ENCODE measurements at regions not wholly inside any gene's neighbourhood (a gene's known extent, or its start where the extent isn't known, plus 50 kb on each side); places are given as distances from the start of the nearest gene placed in this dataset.
"Not testable (repeated sequence)": the region's sequence is repeated elsewhere in the genome, so short reads cannot be mapped to it uniquely, and the experiment has no call there.

DNA sequence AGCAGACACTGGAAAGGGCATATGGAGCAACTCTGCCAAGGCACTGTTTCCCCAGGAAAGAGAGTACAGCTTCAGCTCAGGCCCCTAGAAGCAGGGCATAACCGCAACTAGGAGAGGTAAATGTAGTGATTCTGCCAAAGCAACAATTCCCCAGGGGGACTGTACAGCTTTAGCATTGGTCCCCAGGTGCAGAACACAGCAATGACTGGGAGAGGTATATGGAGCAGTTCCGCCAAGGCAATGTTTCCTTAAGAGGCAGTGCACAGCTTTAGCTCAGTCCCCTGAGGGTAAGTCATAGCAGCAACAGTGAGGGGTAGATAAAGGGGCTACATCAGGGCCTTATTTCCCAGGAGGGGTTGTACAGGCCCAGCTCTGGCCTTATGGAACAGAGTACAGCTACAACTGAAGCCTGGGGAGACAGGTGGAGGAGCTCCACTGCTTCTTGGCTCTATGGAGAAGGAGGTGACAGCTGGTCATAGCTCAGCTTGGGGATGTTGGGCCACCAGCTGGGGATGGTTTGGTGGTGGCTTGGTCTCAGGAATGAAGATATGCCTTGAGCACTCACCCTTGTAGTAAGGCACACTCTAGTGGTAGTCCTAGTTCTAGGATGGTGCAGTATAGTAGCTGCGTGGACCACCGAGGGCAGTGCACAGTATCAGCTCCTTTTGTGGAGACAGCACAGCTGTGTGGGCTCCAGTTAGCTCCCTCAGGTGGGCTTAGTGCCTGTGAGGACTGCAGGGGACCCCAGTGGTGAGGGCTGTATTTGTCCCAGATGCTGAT lies 582.7 kb downstream of the PTPRC start:
- Histone ChIP-seq H3K27ac (ENCODE audit: low read length) (no peak overlapping the region), H3K9me3 (ENCODE audit: control insufficient read depth, low read depth, low read length) (no peaks in the 10 kb centered on the region), H3K4me3 (ENCODE audit: low read length) (no peak overlapping the region), H3K27me3 (ENCODE audit: control insufficient read depth, insufficient read depth, low read length) (no peaks in the 10 kb centered on the region), H3K4me1 (ENCODE audit: control insufficient read depth, insufficient read depth, low read length) (no peaks in the 10 kb centered on the region), H3K36me3 (ENCODE audit: control insufficient read depth, insufficient read depth, low read length) (no peaks in the 10 kb centered on the region)
- DNase-seq = no peak
- no CpG with 5 or more reads among the region's 4 CpGs for WGBS (ENCODE audit: insufficient coverage, low lambda C conversion rate)

GRCh38 chr1:199223936-199224335 lies 585.1 kb downstream of the PTPRC start:
- no CpG with 5 or more reads among the region's 3 CpGs for WGBS (ENCODE audit: insufficient coverage, low lambda C conversion rate)
- no peaks in the 10 kb centered on the region for H3K4me1 ChIP-seq (ENCODE audit: control insufficient read depth, insufficient read depth, low read length)

GRCh38 chr1:199226163-199226562 lies 587.3 kb downstream of the PTPRC start:
- no peaks in the 10 kb centered on the region for H3K4me1 ChIP-seq (ENCODE audit: control insufficient read depth, insufficient read depth, low read length)

More at GRCh38 chr1:199223936-199224335, 585.1 kb downstream of the PTPRC start:
- H3K4me3 ChIP-seq (ENCODE audit: low read length) = no peak overlapping the region
- no peaks in the 10 kb centered on the region for H3K36me3 ChIP-seq (ENCODE audit: control insufficient read depth, insufficient read depth, low read length)
- no peak overlapping the region for H3K27ac ChIP-seq (ENCODE audit: low read length)
- no peaks in the 10 kb centered on the region for H3K9me3 ChIP-seq (ENCODE audit: control insufficient read depth, low read depth, low read length)
- DNase-seq = no peak
- H3K27me3 ChIP-seq (ENCODE audit: control insufficient read depth, insufficient read depth, low read length) = no peaks in the 10 kb centered on the region

DNA sequence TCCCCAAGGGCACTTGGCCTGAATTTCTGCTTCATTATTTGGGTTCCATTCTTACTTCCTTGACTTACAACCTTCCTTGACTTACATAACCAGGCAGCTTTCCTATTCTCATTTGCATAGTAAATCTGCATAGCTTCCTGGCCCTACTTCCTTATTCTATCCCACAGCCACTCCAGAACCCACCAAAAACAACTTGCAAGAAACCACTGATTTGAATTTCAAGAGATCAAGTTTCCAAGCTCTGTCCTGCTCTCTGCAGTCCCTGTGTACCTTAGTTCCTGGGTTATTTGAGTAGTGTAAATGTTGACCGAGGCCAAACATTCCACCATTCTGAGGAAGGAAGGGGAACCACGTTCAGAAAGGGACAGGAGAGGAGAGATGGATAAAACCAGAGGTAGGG lies 603.3 kb downstream of the PTPRC start:
- no peak overlapping the region for H3K4me3 ChIP-seq (ENCODE audit: low read length)
- H3K27me3 ChIP-seq (ENCODE audit: control insufficient read depth, insufficient read depth, low read length) = no peaks in the 10 kb centered on the region
- no CpG with 5 or more reads among the region's 2 CpGs for WGBS (ENCODE audit: insufficient coverage, low lambda C conversion rate)
- no peaks in the 10 kb centered on the region for H3K9me3 ChIP-seq (ENCODE audit: control insufficient read depth, low read depth, low read length)
- H3K27ac ChIP-seq (ENCODE audit: low read length) = no peak overlapping the region
- no peaks in the 10 kb centered on the region for H3K4me1 ChIP-seq (ENCODE audit: control insufficient read depth, insufficient read depth, low read length)
- DNase-seq = no peak
- H3K36me3 ChIP-seq (ENCODE audit: control insufficient read depth, insufficient read depth, low read length) = no peaks in the 10 kb centered on the region

More at GRCh38 chr1:199226163-199226562, 587.3 kb downstream of the PTPRC start:
- Histone ChIP-seq H3K36me3 (ENCODE audit: control insufficient read depth, insufficient read depth, low read length) (no peaks in the 10 kb centered on the region), H3K27me3 (ENCODE audit: control insufficient read depth, insufficient read depth, low read length) (no peaks in the 10 kb centered on the region), H3K27ac (ENCODE audit: low read length) (no peak overlapping the region), H3K4me3 (ENCODE audit: low read length) (no peak overlapping the region), H3K9me3 (ENCODE audit: control insufficient read depth, low read depth, low read length) (no peaks in the 10 kb centered on the region)
- no peak for DNase-seq
- WGBS (ENCODE audit: insufficient coverage, low lambda C conversion rate) = no CpG with 5 or more reads among the region's 2 CpGs

- WGBS (ENCODE audit: insufficient coverage, low lambda C conversion rate) = no CpG with 5 or more reads among the region's 2 CpGs
- Histone ChIP-seq H3K27me3 (ENCODE audit: control insufficient read depth, insufficient read depth, low read length) (no peaks in the 10 kb centered on the region), H3K36me3 (ENCODE audit: control insufficient read depth, insufficient read depth, low read length) (no peaks in the 10 kb centered on the region), H3K27ac (ENCODE audit: low read length) (no peak overlapping the region), H3K4me1 (ENCODE audit: control insufficient read depth, insufficient read depth, low read length) (no peaks in the 10 kb centered on the region), H3K4me3 (ENCODE audit: low read length) (no peak overlapping the region), H3K9me3 (ENCODE audit: control insufficient read depth, low read depth, low read length) (no peaks in the 10 kb centered on the region)
- peak in 1 of 2 donors; percentile 5 for DNase-seq
These were observed 603.8 kb downstream of the PTPRC start for GRCh38 chr1:199242601-199243000.

DNA sequence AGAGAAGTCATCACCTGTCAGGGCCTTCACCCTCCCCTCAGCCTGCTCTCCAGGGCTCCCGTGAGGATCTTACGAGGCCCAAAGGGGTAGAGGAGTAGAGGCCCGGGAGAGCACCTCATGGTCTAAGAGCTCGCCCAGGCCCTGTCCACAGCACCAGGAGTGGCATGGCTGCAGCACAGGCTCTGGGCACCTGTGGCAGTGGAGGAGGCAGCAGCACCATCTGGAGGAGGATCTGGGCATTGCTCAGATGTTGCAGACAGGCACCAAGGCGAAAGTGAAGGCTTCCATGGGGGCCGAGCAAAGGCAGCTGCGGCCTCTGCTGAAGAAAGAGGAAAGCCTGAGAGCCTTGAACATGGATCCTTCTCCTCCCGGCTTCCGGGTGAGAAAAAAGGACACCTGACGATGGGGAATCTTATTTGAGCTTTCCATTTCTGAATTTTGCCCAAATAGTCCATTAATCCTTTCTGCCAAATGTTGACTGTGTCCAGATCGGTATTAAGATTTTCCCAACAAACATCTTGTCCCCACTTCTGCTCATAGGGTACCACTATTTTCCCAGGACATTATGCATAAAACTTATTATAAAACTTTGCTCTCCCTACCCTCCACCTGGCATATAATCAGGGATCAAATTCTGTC lies 604.7 kb downstream of the PTPRC start:
- no peaks in the 10 kb centered on the region for H3K27me3 ChIP-seq (ENCODE audit: control insufficient read depth, insufficient read depth, low read length)
- no peaks in the 10 kb centered on the region for H3K9me3 ChIP-seq (ENCODE audit: control insufficient read depth, low read depth, low read length)
- no peaks in the 10 kb centered on the region for H3K36me3 ChIP-seq (ENCODE audit: control insufficient read depth, insufficient read depth, low read length)
- peak in 1 of 2 donors; percentile 9 for DNase-seq
- H3K4me3 ChIP-seq (ENCODE audit: low read length) = no peak overlapping the region
- 100% methylated on average over 1 of the region's 11 CpGs for WGBS (ENCODE audit: insufficient coverage, low lambda C conversion rate)
- no peak overlapping the region for H3K27ac ChIP-seq (ENCODE audit: low read length)
- no peaks in the 10 kb centered on the region for H3K4me1 ChIP-seq (ENCODE audit: control insufficient read depth, insufficient read depth, low read length)

DNA sequence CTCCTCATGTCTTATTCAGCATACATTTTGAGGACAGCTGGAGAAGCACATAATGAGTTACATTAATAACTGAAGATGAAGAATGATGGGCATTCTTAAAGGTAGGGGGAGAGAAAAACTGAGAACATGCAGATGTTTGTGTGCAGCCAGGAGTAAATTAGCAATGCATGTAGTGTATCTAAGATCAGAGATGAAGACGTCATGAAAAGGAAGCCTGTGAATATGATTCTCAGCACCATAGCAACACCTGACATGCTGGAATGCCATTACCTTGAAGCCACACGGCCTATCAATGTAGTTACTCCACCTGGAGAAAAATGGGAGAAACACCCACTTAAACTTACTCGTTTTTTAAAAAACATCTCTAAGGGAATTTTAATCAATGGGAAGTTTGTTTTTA lies 607.1 kb downstream of the PTPRC start:
- H3K36me3 ChIP-seq (ENCODE audit: control insufficient read depth, insufficient read depth, low read length) = no peaks in the 10 kb centered on the region
- no peaks in the 10 kb centered on the region for H3K4me1 ChIP-seq (ENCODE audit: control insufficient read depth, insufficient read depth, low read length)
- H3K9me3 ChIP-seq (ENCODE audit: control insufficient read depth, low read depth, low read length) = no peaks in the 10 kb centered on the region
- H3K27ac ChIP-seq (ENCODE audit: low read length) = no peak overlapping the region
- no peak for DNase-seq
- H3K4me3 ChIP-seq (ENCODE audit: low read length) = no peak overlapping the region
- H3K27me3 ChIP-seq (ENCODE audit: control insufficient read depth, insufficient read depth, low read length) = no peaks in the 10 kb centered on the region
- 37% methylated on average over 2 of the region's 3 CpGs for WGBS (ENCODE audit: insufficient coverage, low lambda C conversion rate)

DNA sequence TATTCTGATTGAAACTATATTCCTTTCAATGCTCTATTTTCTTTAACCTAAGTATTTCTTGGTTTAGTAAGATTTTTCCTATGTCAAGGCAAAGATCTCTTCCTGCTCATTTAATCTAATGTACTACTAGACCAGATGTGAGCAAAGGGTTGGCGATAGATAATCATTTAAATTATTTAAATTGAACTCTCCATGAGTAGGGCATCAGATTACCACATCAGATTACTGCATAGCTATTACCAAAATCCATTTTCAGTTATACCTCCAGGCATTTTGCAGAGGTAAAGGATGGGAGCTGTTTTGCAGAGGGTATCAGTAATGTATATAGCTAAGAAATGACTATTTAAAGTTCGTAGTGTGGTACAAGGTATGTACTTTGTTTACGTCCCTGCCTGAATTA lies 607.9 kb downstream of the PTPRC start:
- H3K36me3 ChIP-seq (ENCODE audit: control insufficient read depth, insufficient read depth, low read length) = no peaks in the 10 kb centered on the region
- 60% methylated on average over 1 of the region's 3 CpGs for WGBS (ENCODE audit: insufficient coverage, low lambda C conversion rate)
- no peak for DNase-seq
- no peaks in the 10 kb centered on the region for H3K9me3 ChIP-seq (ENCODE audit: control insufficient read depth, low read depth, low read length)
- H3K4me3 ChIP-seq (ENCODE audit: low read length) = no peak overlapping the region
- no peak overlapping the region for H3K27ac ChIP-seq (ENCODE audit: low read length)
- H3K27me3 ChIP-seq (ENCODE audit: control insufficient read depth, insufficient read depth, low read length) = no peaks in the 10 kb centered on the region
- no peaks in the 10 kb centered on the region for H3K4me1 ChIP-seq (ENCODE audit: control insufficient read depth, insufficient read depth, low read length)

DNA sequence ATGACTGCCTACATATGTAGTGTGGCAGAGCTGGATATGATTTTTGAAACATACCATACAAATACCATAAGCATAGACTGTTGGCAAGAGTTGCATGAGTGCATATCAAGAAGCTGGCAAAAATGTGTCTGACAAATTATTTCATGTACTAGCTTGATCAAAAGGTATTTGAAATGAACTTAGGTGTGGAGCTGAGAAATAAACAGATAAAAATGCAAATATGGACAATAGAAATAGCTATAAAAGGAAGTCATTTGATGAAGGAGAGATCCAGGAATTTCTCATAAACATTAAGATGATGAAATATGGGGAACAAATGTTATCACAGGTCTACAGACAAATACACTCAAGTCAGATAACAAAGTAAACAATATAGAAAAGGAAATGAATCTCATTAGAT lies 609.1 kb downstream of the PTPRC start:
- H3K4me1 ChIP-seq (ENCODE audit: control insufficient read depth, insufficient read depth, low read length) = no peaks in the 10 kb centered on the region

GRCh38 chr1:199254040-199254439 lies 615.2 kb downstream of the PTPRC start:
- not testable (repeated sequence) for H3K27me3 ChIP-seq (ENCODE audit: control insufficient read depth, insufficient read depth, low read length); H3K36me3 ChIP-seq (ENCODE audit: control insufficient read depth, insufficient read depth, low read length); H3K4me1 ChIP-seq (ENCODE audit: control insufficient read depth, insufficient read depth, low read length); H3K27ac ChIP-seq (ENCODE audit: low read length); H3K9me3 ChIP-seq (ENCODE audit: control insufficient read depth, low read depth, low read length); H3K4me3 ChIP-seq (ENCODE audit: low read length); DNase-seq
- WGBS (ENCODE audit: insufficient coverage, low lambda C conversion rate) = 100% methylated on average over 1 of the region's 1 CpG

More for the DNA sequence above, 609.1 kb downstream of the PTPRC start:
- Histone ChIP-seq H3K27ac (ENCODE audit: low read length) (no peak overlapping the region), H3K4me3 (ENCODE audit: low read length) (no peak overlapping the region), H3K27me3 (ENCODE audit: control insufficient read depth, insufficient read depth, low read length) (no peaks in the 10 kb centered on the region), H3K9me3 (ENCODE audit: control insufficient read depth, low read depth, low read length) (no peaks in the 10 kb centered on the region), H3K36me3 (ENCODE audit: control insufficient read depth, insufficient read depth, low read length) (no peaks in the 10 kb centered on the region)
- DNase-seq = no peak

- no peak overlapping the region for H3K27ac ChIP-seq (ENCODE audit: low read length)
- no peaks in the 10 kb centered on the region for H3K4me1 ChIP-seq (ENCODE audit: control insufficient read depth, insufficient read depth, low read length)
- DNase-seq = no peak
- WGBS (ENCODE audit: insufficient coverage, low lambda C conversion rate) = no CpG with 5 or more reads among the region's 4 CpGs
- no peaks in the 10 kb centered on the region for H3K36me3 ChIP-seq (ENCODE audit: control insufficient read depth, insufficient read depth, low read length)
- no peak overlapping the region for H3K4me3 ChIP-seq (ENCODE audit: low read length)
- no peaks in the 10 kb centered on the region for H3K9me3 ChIP-seq (ENCODE audit: control insufficient read depth, low read depth, low read length)
- no peaks in the 10 kb centered on the region for H3K27me3 ChIP-seq (ENCODE audit: control insufficient read depth, insufficient read depth, low read length)
These were observed 622.5 kb downstream of the PTPRC start for GRCh38 chr1:199261328-199261727.
